Suprapubic skin (tissue), 3 donors: ENCODE measurements at regions not wholly inside any gene's neighbourhood (a gene's known extent, or its start where the extent isn't known, plus 50 kb on each side); places are given as distances from the start of the nearest gene placed in this dataset.

ENCODE experiments used
- CTCF ChIP-seq, 2 donors: fragments of 200-600 bp in 1 of 2; fragments of 450-650 bp in 1 of 2; sonication (generic) in 1 of 2; IDR thresholded peaks; one replicate each; pipeline ENCODE4 v1.5.1; 2016 to 2019; ENCODE audit warnings: antibody characterized with exemption in 2 of 2, mild to moderate bottlenecking in 1 of 2, moderate library complexity in 1 of 2
- POLR2AphosphoS5 ChIP-seq, 3 donors: sonication (generic); formaldehyde crosslinking; IDR thresholded peaks; one replicate each; pipeline ENCODE4 v1.6.1; 2017; ENCODE audit warnings: antibody characterized with exemption in 3 of 3

GRCh38 chr10:8182806-8183205 is 128.3 kb downstream of the GATA3 start:
- TF ChIP-seq CTCF (IDR thresholded peaks at IDR 0.05), result no peak
- TF ChIP-seq POLR2AphosphoS5 (IDR thresholded peaks at IDR 0.05), result no peak
